Stomach (tissue), 4 donors: ENCODE measurements at regions not wholly inside any gene's neighbourhood (a gene's known extent, or its start where the extent isn't known, plus 50 kb on each side); places are given as distances from the start of the nearest gene placed in this dataset.

Experiments used
- CTCF ChIP-seq, 7 experiments: fragments of 450-650 bp in 4 of 7; fragments of 200-600 bp in 3 of 7; sonication (generic) in 3 of 7; IDR thresholded peaks; one replicate each; pipeline ENCODE4 v1.5.1; 2016 to 2019; ENCODE audit warnings: antibody characterized with exemption in 7 of 7, control low read depth in 2 of 7, mild to moderate bottlenecking in 1 of 7
- POLR2A ChIP-seq, 4 donors: fragments of 450-650 bp; IDR thresholded peaks; one replicate each; pipeline ENCODE4 v1.6.1; 2016; ENCODE audit warnings: antibody characterized with exemption in 4 of 4, control low read depth in 2 of 4, mild to moderate bottlenecking in 1 of 4, moderate library complexity in 1 of 4
- POLR2AphosphoS5 ChIP-seq, 3 donors: sonication (generic); formaldehyde crosslinking; IDR thresholded peaks; one replicate each; pipeline ENCODE4 v1.6.1; 2016; ENCODE audit warnings: antibody characterized with exemption in 3 of 3

DNA sequence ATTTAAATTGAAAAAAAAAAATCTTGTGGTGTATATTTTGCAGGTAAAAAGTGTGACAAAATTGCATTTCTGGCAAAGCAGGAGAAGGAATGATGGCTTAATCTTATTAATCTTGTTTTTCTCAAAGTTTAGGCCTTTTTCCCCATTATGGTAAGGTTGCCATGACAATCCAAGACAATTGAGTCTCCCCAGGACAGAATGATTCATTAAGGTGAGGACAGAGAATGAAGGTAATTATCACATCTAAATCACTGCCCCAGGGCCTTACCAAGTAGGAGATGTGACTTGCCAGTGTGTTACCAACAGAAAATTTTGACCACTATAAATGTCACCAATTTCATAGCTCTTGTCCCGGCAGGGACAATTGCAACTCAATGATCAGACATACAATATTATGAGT lies 439.2 kb downstream of the DNAH5 start:
- no peak for TF ChIP-seq POLR2A (IDR thresholded peaks at IDR 0.05)
- no peak for TF ChIP-seq POLR2AphosphoS5 (IDR thresholded peaks at IDR 0.05)
- TF ChIP-seq CTCF (IDR thresholded peaks at IDR 0.05): no peak
